ENCODE measurements at regions not wholly inside any gene's neighbourhood (a gene's known extent, or its start where the extent isn't known, plus 50 kb on each side); places are given as distances from the start of the nearest gene placed in this dataset.

- Histone ChIP-seq H3K36me3 (ENCODE audit: control insufficient read depth in 4 of 4, insufficient read depth in 4 of 4, low read length in 4 of 4) (no peaks in the 10 kb centered on the region), H3K4me1 (ENCODE audit: control insufficient read depth in 5 of 5, insufficient read depth in 5 of 5, low read length in 5 of 5) (no peaks in the 10 kb centered on the region), H3K27me3 (ENCODE audit: control insufficient read depth in 3 of 3, insufficient read depth in 3 of 3, low read length in 2 of 3) (no peaks in the 10 kb centered on the region), H3K9me3 (ENCODE audit: control insufficient read depth in 4 of 4, insufficient read depth in 3 of 4, low read length in 3 of 4) (peaks cover 0 to 5% (median 0%) of the 10 kb centered on the region in 4 donors), H3K4me3 (no peak overlapping the region), H3K9ac (ENCODE audit: insufficient read depth in 1 of 2, low read length in 2 of 2) (no peak overlapping the region), H3K27ac (ENCODE audit: low read depth in 1 of 2, low read length in 1 of 2) (no peak overlapping the region)
- ATAC-seq (ENCODE audit: insufficient read depth, low FRiP score), result no peak
- 75 to 86% methylated on average over 17 to 18 of the region's 18 CpGs for whole genome bisulfite sequencing, 2 donors
- DNase-seq, result no peak
- TF ChIP-seq, protein P1, sequence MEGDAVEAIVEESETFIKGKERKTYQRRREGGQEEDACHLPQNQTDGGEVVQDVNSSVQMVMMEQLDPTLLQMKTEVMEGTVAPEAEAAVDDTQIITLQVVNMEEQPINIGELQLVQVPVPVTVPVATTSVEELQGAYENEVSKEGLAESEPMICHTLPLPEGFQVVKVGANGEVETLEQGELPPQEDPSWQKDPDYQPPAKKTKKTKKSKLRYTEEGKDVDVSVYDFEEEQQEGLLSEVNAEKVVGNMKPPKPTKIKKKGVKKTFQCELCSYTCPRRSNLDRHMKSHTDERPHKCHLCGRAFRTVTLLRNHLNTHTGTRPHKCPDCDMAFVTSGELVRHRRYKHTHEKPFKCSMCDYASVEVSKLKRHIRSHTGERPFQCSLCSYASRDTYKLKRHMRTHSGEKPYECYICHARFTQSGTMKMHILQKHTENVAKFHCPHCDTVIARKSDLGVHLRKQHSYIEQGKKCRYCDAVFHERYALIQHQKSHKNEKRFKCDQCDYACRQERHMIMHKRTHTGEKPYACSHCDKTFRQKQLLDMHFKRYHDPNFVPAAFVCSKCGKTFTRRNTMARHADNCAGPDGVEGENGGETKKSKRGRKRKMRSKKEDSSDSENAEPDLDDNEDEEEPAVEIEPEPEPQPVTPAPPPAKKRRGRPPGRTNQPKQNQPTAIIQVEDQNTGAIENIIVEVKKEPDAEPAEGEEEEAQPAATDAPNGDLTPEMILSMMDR (IDR thresholded peaks at IDR 0.05; ENCODE audit: control extremely low read depth, extremely low read depth), result no peak
Observed at GRCh38 chr12:125228519-125229260, 163.5 kb downstream of the AACS start.

- no peak for ATAC-seq (ENCODE audit: insufficient read depth, low FRiP score)
- Histone ChIP-seq H3K4me1 (ENCODE audit: control insufficient read depth in 5 of 5, insufficient read depth in 5 of 5, low read length in 5 of 5) (no peaks in the 10 kb centered on the region), H3K27me3 (ENCODE audit: control insufficient read depth in 3 of 3, insufficient read depth in 3 of 3, low read length in 2 of 3) (no peaks in the 10 kb centered on the region), H3K9me3 (ENCODE audit: control insufficient read depth in 4 of 4, insufficient read depth in 3 of 4, low read length in 3 of 4) (peaks cover 0 to 3% (median 0%) of the 10 kb centered on the region in 4 donors), H3K9ac (ENCODE audit: insufficient read depth in 1 of 2, low read length in 2 of 2) (no peak overlapping the region), H3K27ac (ENCODE audit: low read depth in 1 of 2, low read length in 1 of 2) (no peak overlapping the region), H3K36me3 (ENCODE audit: control insufficient read depth in 4 of 4, insufficient read depth in 4 of 4, low read length in 4 of 4) (no peaks in the 10 kb centered on the region), H3K4me3 (no peak overlapping the region)
- 87 to 89% methylated on average over 14 of the region's 14 CpGs for WGBS, 2 donors
- DNase-seq, result no peak
- TF ChIP-seq, protein P1 (IDR thresholded peaks at IDR 0.05; ENCODE audit: control extremely low read depth, extremely low read depth), result no peak
Observed at GRCh38 chr12:125229878-125230530, 164.8 kb downstream of the AACS start.

DNA sequence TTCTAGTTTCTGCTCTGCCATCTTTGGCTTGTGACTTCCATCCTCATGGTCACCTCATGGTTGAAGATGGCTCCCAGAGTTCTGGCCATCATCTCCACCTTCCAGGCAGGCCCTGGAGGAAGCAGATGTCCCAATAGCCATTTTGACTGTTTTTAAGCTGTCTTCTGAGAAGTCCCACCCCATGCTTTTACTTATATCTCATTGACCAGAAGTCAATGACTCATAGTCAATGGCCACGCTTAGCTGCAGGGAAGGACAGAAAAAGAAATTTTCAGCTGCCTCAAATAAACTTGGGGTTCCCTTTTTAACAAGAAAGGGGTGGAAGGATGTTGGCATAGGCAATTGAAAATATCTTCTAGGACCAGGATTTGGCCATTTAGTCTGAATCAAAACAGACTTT, 168.1 kb downstream of the AACS start:
- ATAC-seq (ENCODE audit: insufficient read depth, low FRiP score), result no peak
- 83 to 97% methylated on average over 1 of the region's 1 CpG for WGBS, 2 donors
- Histone ChIP-seq H3K9ac (ENCODE audit: insufficient read depth in 1 of 2, low read length in 2 of 2) (no peak overlapping the region), H3K27me3 (ENCODE audit: control insufficient read depth in 3 of 3, insufficient read depth in 3 of 3, low read length in 2 of 3) (no peaks in the 10 kb centered on the region), H3K9me3 (ENCODE audit: control insufficient read depth in 4 of 4, insufficient read depth in 3 of 4, low read length in 3 of 4) (no peaks in the 10 kb centered on the region), H3K4me3 (no peak overlapping the region), H3K4me1 (ENCODE audit: control insufficient read depth in 5 of 5, insufficient read depth in 5 of 5, low read length in 5 of 5) (no peaks in the 10 kb centered on the region), H3K36me3 (ENCODE audit: control insufficient read depth in 4 of 4, insufficient read depth in 4 of 4, low read length in 4 of 4) (no peaks in the 10 kb centered on the region), H3K27ac (ENCODE audit: low read depth in 1 of 2, low read length in 1 of 2) (no peak overlapping the region)
- TF ChIP-seq, protein P1 (IDR thresholded peaks at IDR 0.05; ENCODE audit: control extremely low read depth, extremely low read depth), result no peak
- DNase-seq, result no peak
